CD14-positive monocyte (primary cell): ENCODE measurements at regions not wholly inside any gene's neighbourhood (a gene's known extent, or its start where the extent isn't known, plus 50 kb on each side); places are given as distances from the start of the nearest gene placed in this dataset.
A peak's percentile ranks its signal among the peaks of the same experiment; 100 is the strongest.

ENCODE experiments used
- DNase-seq, 3 donors: peaks; one replicate each; pipeline ENCODE4 v3.0.0-alpha.2; 2011 to 2022
- H2AFZ ChIP-seq: 2 replicates; pipeline ENCODE4 v1.6.0; 2012; ENCODE audit warnings: mild to moderate bottlenecking, low read depth, low read length, inconsistent platforms; ENCODE audit not compliant: insufficient read depth, poor library complexity, severe bottlenecking
- H3K27ac ChIP-seq, 2 donors: 1 replicate in 1 of 2; 2 replicates in 1 of 2; pipeline ENCODE4 v1.5.1; 2012 to 2013; ENCODE audit warnings: low read length in 2 of 2, control low read depth in 1 of 2, inconsistent platforms in 1 of 2, low read depth in 1 of 2, mild to moderate bottlenecking in 1 of 2
- H3K27me3 ChIP-seq, 2 donors: one replicate each; pipeline versions ENCODE4 v1.6.0 to v1.6.1; 2011 to 2013; ENCODE audit warnings: low read length in 2 of 2; ENCODE audit not compliant: control insufficient read depth in 2 of 2, insufficient read depth in 2 of 2
- H3K36me3 ChIP-seq, 2 donors: replicated peaks in 1 of 2; 1 replicate in 1 of 2; 2 replicates in 1 of 2; pipeline versions ENCODE4 v1.5.1 to v1.6.1; 2012 to 2013; ENCODE audit warnings: low read length in 2 of 2, control low read depth in 1 of 2, inconsistent platforms in 1 of 2, mild to moderate bottlenecking in 1 of 2; ENCODE audit not compliant: insufficient read depth in 2 of 2, control insufficient read depth in 1 of 2
- H3K4me1 ChIP-seq, 2 donors: 1 replicate in 1 of 2; 2 replicates in 1 of 2; pipeline versions ENCODE4 v1.5.1 to v1.6.1; 2012 to 2013; ENCODE audit warnings: low read length in 2 of 2, control low read depth in 1 of 2, inconsistent platforms in 1 of 2, mild to moderate bottlenecking in 1 of 2, moderate library complexity in 1 of 2; ENCODE audit not compliant: insufficient read depth in 2 of 2, control insufficient read depth in 1 of 2
- H3K4me2 ChIP-seq: replicated peaks from 2 replicates; pipeline ENCODE3; 2012; ENCODE audit warnings: low read length, moderate library complexity, mild to moderate bottlenecking; ENCODE audit not compliant: poor library complexity, severe bottlenecking; ENCODE audit errors: extremely low read depth
- H3K4me3 ChIP-seq, 3 experiments: fragments of 200-600 bp in 1 of 3; sonication (generic) in 1 of 3; replicated peaks in 1 of 3; 1 replicate in 2 of 3; 2 replicates in 1 of 3; pipeline ENCODE4 v1.5.1; 2011 to 2013; ENCODE audit warnings: low read length in 3 of 3, mild to moderate bottlenecking in 3 of 3, control low read depth in 2 of 3, low read depth in 2 of 3, inconsistent platforms in 1 of 3, moderate library complexity in 1 of 3
- H3K79me2 ChIP-seq: 2 replicates; pipeline ENCODE4 v1.6.0; 2012; ENCODE audit warnings: mild to moderate bottlenecking, control low read depth, inconsistent platforms, low read length, moderate library complexity; ENCODE audit not compliant: insufficient read depth
- H3K9ac ChIP-seq: 2 replicates; pipeline ENCODE4 v1.6.0; 2017; ENCODE audit warnings: low read length, mild to moderate bottlenecking; ENCODE audit not compliant: insufficient read depth, poor library complexity, severe bottlenecking
- H3K9me3 ChIP-seq, 2 donors: replicated peaks in 1 of 2; 1 replicate in 1 of 2; 2 replicates in 1 of 2; pipeline versions ENCODE4 v1.5.1 to v1.6.1; 2012 to 2013; ENCODE audit warnings: low read length in 2 of 2, control low read depth in 1 of 2; ENCODE audit not compliant: control insufficient read depth in 1 of 2, insufficient read depth in 1 of 2
- H4K20me1 ChIP-seq: 2 replicates; pipeline ENCODE4 v1.6.0; 2012; ENCODE audit warnings: mild to moderate bottlenecking, low read length, control low read depth, moderate library complexity; ENCODE audit not compliant: insufficient read depth
- H3K27ac Mint-ChIP-seq, 7 donors: one replicate each; pipeline ENCODE4 v1.8.0; 2020; ENCODE audit warnings: mild to moderate bottlenecking in 7 of 7, mixed read lengths in 7 of 7, moderate library complexity in 6 of 7, inconsistent platforms in 2 of 7
- H3K27me3 Mint-ChIP-seq, 3 donors: one replicate each; pipeline ENCODE4 v1.8.0; 2021 to 2022; ENCODE audit warnings: low read depth in 3 of 3, mild to moderate bottlenecking in 3 of 3, mixed read lengths in 3 of 3, moderate library complexity in 3 of 3, inconsistent platforms in 1 of 3
- H3K36me3 Mint-ChIP-seq, 2 donors: one replicate each; pipeline ENCODE4 v1.8.0; 2020; ENCODE audit warnings: mixed read lengths in 2 of 2, inconsistent platforms in 1 of 2, mild to moderate bottlenecking in 1 of 2
- H3K4me1 Mint-ChIP-seq: one replicate; pipeline ENCODE4 v1.8.0; 2020; ENCODE audit warnings: mild to moderate bottlenecking, mixed read lengths
- H3K4me3 Mint-ChIP-seq, 2 donors: one replicate each; pipeline ENCODE4 v1.8.0; 2020; ENCODE audit warnings: mild to moderate bottlenecking in 2 of 2, mixed read lengths in 2 of 2, moderate library complexity in 1 of 2
- H3K9me3 Mint-ChIP-seq, 7 donors: one replicate each; pipeline ENCODE4 v1.8.0; 2020 to 2022; ENCODE audit warnings: mixed read lengths in 7 of 7, mild to moderate bottlenecking in 6 of 7, moderate library complexity in 6 of 7, inconsistent platforms in 2 of 7
- CTCF ChIP-seq: fragments of 200-600 bp; IDR thresholded peaks from one replicate; pipeline ENCODE4 v1.8.0; 2022; ENCODE audit warnings: antibody characterized with exemption, mild to moderate bottlenecking
- WGBS: methylation state at CpG from one replicate; pipeline ENCODE4 v1.1.5; 2013; ENCODE audit warnings: missing lambda C conversion rate; ENCODE audit not compliant: insufficient coverage; 5-methylcytosine and 5-hydroxymethylcytosine counted together
- intact Hi-C, 2 donors: fragments of 100-400 bp; cut with micrococcal nuclease; formaldehyde crosslinking; loops; one replicate each; pipeline versions ENCODE4 v1.15.0 to v1.15.1; 2023

DNA sequence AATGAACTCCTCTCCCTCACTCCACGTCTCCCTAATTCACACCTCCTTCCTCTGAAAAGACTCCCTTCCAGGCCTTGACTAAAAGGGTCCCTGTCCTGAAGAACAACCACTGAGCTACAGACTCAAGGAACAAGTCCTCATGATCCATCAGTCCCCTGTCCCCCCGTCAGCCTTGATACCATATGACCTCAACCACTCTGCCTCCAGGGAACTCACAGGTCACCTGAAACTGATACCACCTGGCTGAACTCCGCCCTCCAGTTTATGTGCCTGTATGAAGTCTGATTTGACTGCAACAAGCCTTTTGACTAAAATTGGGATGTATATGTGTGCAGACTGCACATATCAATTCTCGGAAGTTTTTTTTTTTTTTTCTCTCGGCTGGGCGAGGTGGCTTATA lies 88.7 kb downstream of the UGCG start:
- peaks cover 3 to 10% (median 9%) of the 10 kb centered on the region in 3 donors for H3K27me3 Mint-ChIP-seq
- Histone ChIP-seq H3K79me2 (no peaks in the 10 kb centered on the region), H3K36me3 (no peaks in the 10 kb centered on the region), H3K9me3 (no peaks in the 10 kb centered on the region), H3K4me3 (no peak overlapping the region), H4K20me1 (no peaks in the 10 kb centered on the region), H3K4me1 (peaks cover 0 to 3% of the 10 kb centered on the region in 2 donors), H3K4me2 (no peak overlapping the region), H3K9ac (no peak overlapping the region), H3K27ac (no peak overlapping the region), H3K27me3 (no peaks in the 10 kb centered on the region), H2AFZ (no peak overlapping the region)
- no peaks in the 10 kb centered on the region for H3K36me3 Mint-ChIP-seq
- peaks cover 0 to 5% (median 0%) of the 10 kb centered on the region in 7 donors for H3K9me3 Mint-ChIP-seq
- intact Hi-C loops: no loop called here
- H3K4me1 Mint-ChIP-seq: peaks cover 10% of the 10 kb centered on the region
- peak overlapping the region in 1 of 7 donors; percentile 50 for H3K27ac Mint-ChIP-seq
- no peak for DNase-seq
- no peak overlapping the region for H3K4me3 Mint-ChIP-seq
- no CpG with 5 or more reads among the region's 6 CpGs for WGBS
- TF ChIP-seq CTCF: no peak

- no peaks in the 10 kb centered on the region for H3K36me3 ChIP-seq
- H3K4me1 Mint-ChIP-seq: peaks cover 10% of the 10 kb centered on the region
- H3K27me3 ChIP-seq: no peaks in the 10 kb centered on the region
- peaks cover 0 to 7% (median 2%) of the 10 kb centered on the region in 7 donors for H3K9me3 Mint-ChIP-seq
- no peak for TF ChIP-seq CTCF
- intact Hi-C loops: no loop called here
- H3K27ac ChIP-seq: no peak overlapping the region
- H2AFZ ChIP-seq: no peak overlapping the region
- H3K4me3 Mint-ChIP-seq: no peak overlapping the region
- no peak overlapping the region for H3K27ac Mint-ChIP-seq
- H3K79me2 ChIP-seq: no peaks in the 10 kb centered on the region
- H3K27me3 Mint-ChIP-seq: peaks cover under 1 to 9% (median 7%) of the 10 kb centered on the region in 3 donors
- no peak overlapping the region for H3K9ac ChIP-seq
- H3K36me3 Mint-ChIP-seq: no peaks in the 10 kb centered on the region
- H4K20me1 ChIP-seq: no peaks in the 10 kb centered on the region
- no peak overlapping the region for H3K4me3 ChIP-seq
- WGBS: no CpG with 5 or more reads among the region's 6 CpGs
- peaks cover 0 to 3% of the 10 kb centered on the region in 2 donors for H3K4me1 ChIP-seq
- DNase-seq: no peak
- H3K9me3 ChIP-seq: no peaks in the 10 kb centered on the region
- no peak overlapping the region for H3K4me2 ChIP-seq
Observed at GRCh38 chr9:111986035-111986556, 89.5 kb downstream of the UGCG start.
